Upper lobe of left lung (tissue), 4 donors: ENCODE measurements at regions not wholly inside any gene's neighbourhood (a gene's known extent, or its start where the extent isn't known, plus 50 kb on each side); places are given as distances from the start of the nearest gene placed in this dataset.

Experiments
- CTCF ChIP-seq, 6 experiments: fragments of 450-650 bp in 4 of 6; fragments of 200-600 bp in 2 of 6; sonication (generic) in 2 of 6; IDR thresholded peaks; one replicate each; pipeline ENCODE4 v1.5.1; 2016 to 2019; ENCODE audit warnings: antibody characterized with exemption in 6 of 6
- EP300 ChIP-seq, 4 donors: sonication (generic); formaldehyde crosslinking; IDR thresholded peaks; one replicate each; pipeline ENCODE4 v1.5.1; 2017; ENCODE audit warnings: antibody characterized with exemption in 4 of 4, control low read depth in 2 of 4

GRCh38 chrX:80266979-80267378 is 153.3 kb upstream of the TENT5D start:
- TF ChIP-seq CTCF (IDR thresholded peaks at IDR 0.05), result no peak
- no peak for TF ChIP-seq EP300 (IDR thresholded peaks at IDR 0.05)
